Neural cell (in vitro differentiated cells): ENCODE measurements at regions not wholly inside any gene's neighbourhood (a gene's known extent, or its start where the extent isn't known, plus 50 kb on each side); places are given as distances from the start of the nearest gene placed in this dataset.

Experiments
- H2AFZ ChIP-seq: fragments of 200-600, 300-800 bp; sonication (generic), shearing (Covaris generic); 2 replicates; pipeline ENCODE4 v1.6.0; 2014; ENCODE audit warnings: low read depth, mild to moderate bottlenecking, antibody characterized with exemption, low read length, moderate library complexity
- H3F3A ChIP-seq: fragments of 200-600 bp; shearing (Covaris generic); 2 replicates; pipeline ENCODE4 v1.6.1; 2016; ENCODE audit warnings: mild to moderate bottlenecking, moderate library complexity, mixed read lengths, antibody characterized with exemption, low read length; ENCODE audit not compliant: insufficient read depth, poor library complexity, severe bottlenecking
- H3K27ac ChIP-seq: fragments of 200-600, 300-800 bp; sonication (generic), shearing (Covaris generic); 2 replicates; pipeline ENCODE4 v1.5.1; 2014; ENCODE audit warnings: mild to moderate bottlenecking, low read length, moderate library complexity
- H3K27me3 ChIP-seq: fragments of 300-800, 200-600 bp; sonication (generic), shearing (Covaris generic); 2 replicates; pipeline ENCODE4 v1.6.0; 2014; ENCODE audit warnings: mild to moderate bottlenecking, low read depth, low read length, moderate library complexity; ENCODE audit not compliant: insufficient read depth
- H3K36me3 ChIP-seq: fragments of 300-800, 200-600 bp; sonication (generic), shearing (Covaris generic); 2 replicates; pipeline ENCODE4 v1.5.1; 2014; ENCODE audit warnings: mild to moderate bottlenecking, antibody characterized with exemption, low read length, moderate library complexity; ENCODE audit not compliant: insufficient read depth
- H3K4me2 ChIP-seq: fragments of 300-800, 200-600 bp; sonication (generic), shearing (Covaris generic); 2 replicates; pipeline ENCODE4 v1.6.0; 2014; ENCODE audit warnings: mild to moderate bottlenecking, low read length
- H3K4me3 ChIP-seq: fragments of 300-800, 200-600 bp; sonication (generic), shearing (Covaris generic); 2 replicates; pipeline ENCODE4 v1.5.1; 2014; ENCODE audit warnings: mild to moderate bottlenecking, low read length, moderate library complexity
- H3K79me2 ChIP-seq: fragments of 200-600 bp; shearing (Covaris generic); replicated peaks from 2 replicates; pipeline ENCODE4 v1.6.0; 2014; ENCODE audit warnings: mild to moderate bottlenecking, low read length, moderate library complexity; ENCODE audit not compliant: insufficient read depth
- H3K9ac ChIP-seq: fragments of 300-800, 200-600 bp; sonication (generic), shearing (Covaris generic); 2 replicates; pipeline ENCODE4 v1.6.1; 2016; ENCODE audit warnings: mild to moderate bottlenecking, low read length, mixed read lengths
- H3K9me2 ChIP-seq: fragments of 200-600 bp; shearing (Covaris generic); 2 replicates; pipeline ENCODE4 v1.6.1; 2016; ENCODE audit warnings: mild to moderate bottlenecking, low read length, mixed read lengths; ENCODE audit not compliant: insufficient read depth
- H3K9me3 ChIP-seq: fragments of 200-600, 300-800 bp; sonication (generic), shearing (Covaris generic); 2 replicates; pipeline ENCODE4 v1.6.1; 2016; ENCODE audit warnings: mild to moderate bottlenecking, mixed run types, low read length, moderate library complexity, mixed read lengths
- H4K20me1 ChIP-seq: fragments of 200-600 bp; shearing (Covaris generic); 2 replicates; pipeline ENCODE4 v1.6.1; 2016; ENCODE audit warnings: mild to moderate bottlenecking, mixed run types; ENCODE audit not compliant: insufficient read depth
- CTCF ChIP-seq: fragments of 450-650 bp; IDR thresholded peaks from 2 replicates; pipeline ENCODE4 v1.5.1; 2014; ENCODE audit warnings: antibody characterized with exemption, mild to moderate bottlenecking, moderate library complexity; ENCODE audit not compliant: poor library complexity, severe bottlenecking
- MXI1 ChIP-seq: fragments of 450-650 bp; conservative IDR thresholded peaks from 2 replicates; pipeline ENCODE4 v1.6.1; 2014; ENCODE audit warnings: antibody characterized with exemption, mild to moderate bottlenecking; ENCODE audit not compliant: poor library complexity, severe bottlenecking
- POLR2AphosphoS5 ChIP-seq: IDR thresholded peaks from 2 replicates; pipeline ENCODE4 v1.6.1; 2012
- RAD21 ChIP-seq: fragments of 450-650 bp; conservative IDR thresholded peaks from 2 replicates; pipeline ENCODE4 v1.6.1; 2014; ENCODE audit warnings: antibody characterized with exemption, mild to moderate bottlenecking, moderate library complexity
- REST ChIP-seq: IDR thresholded peaks from 2 replicates; pipeline ENCODE4 v1.6.1; 2012; ENCODE audit warnings: borderline replicate concordance
- SMC3 ChIP-seq: fragments of 450-650 bp; conservative IDR thresholded peaks from 2 replicates; pipeline ENCODE4 v1.6.1; 2014; ENCODE audit warnings: antibody characterized with exemption, mild to moderate bottlenecking, moderate library complexity; ENCODE audit not compliant: poor library complexity
- TAF1 ChIP-seq: IDR thresholded peaks from 2 replicates; pipeline ENCODE4 v1.6.1; 2012; ENCODE audit warnings: low read depth

- Histone ChIP-seq H3K27me3 (no peaks in the 10 kb centered on the region), H3K9ac (no peak overlapping the region), H3K79me2 (no peaks in the 10 kb centered on the region), H3K36me3 (no peaks in the 10 kb centered on the region), H3F3A (no peaks in the 10 kb centered on the region), H4K20me1 (no peaks in the 10 kb centered on the region), H3K27ac (no peak overlapping the region), H3K4me2 (no peak overlapping the region), H3K4me3 (no peak overlapping the region), H2AFZ (no peak overlapping the region), H3K9me2 (no peaks in the 10 kb centered on the region), H3K9me3 (no peaks in the 10 kb centered on the region)
- TF ChIP-seq MXI1 (no peak), REST (no peak), SMC3 (no peak), TAF1 (no peak), RAD21 (no peak), POLR2AphosphoS5 (no peak)
These were observed 380.7 kb downstream of the MN1 start for GRCh38 chr22:27420817-27421361.

GRCh38 chr22:27422442-27422841 lies 379.1 kb downstream of the MN1 start:
- H3K4me3 ChIP-seq: no peak overlapping the region

More at GRCh38 chr22:27422442-27422841, 379.1 kb downstream of the MN1 start:
- H4K20me1 ChIP-seq: no peaks in the 10 kb centered on the region
- no peaks in the 10 kb centered on the region for H3K79me2 ChIP-seq
- no peak overlapping the region for H2AFZ ChIP-seq
- no peaks in the 10 kb centered on the region for H3K9me2 ChIP-seq
- no peaks in the 10 kb centered on the region for H3F3A ChIP-seq
- H3K27ac ChIP-seq: no peak overlapping the region
- TF ChIP-seq RAD21 (no peak), POLR2AphosphoS5 (no peak), MXI1 (no peak), CTCF (no peak)
- no peak overlapping the region for H3K9ac ChIP-seq
- H3K4me2 ChIP-seq: no peak overlapping the region
- no peaks in the 10 kb centered on the region for H3K36me3 ChIP-seq
- H3K27me3 ChIP-seq: no peaks in the 10 kb centered on the region
- no peaks in the 10 kb centered on the region for H3K9me3 ChIP-seq
